Mesothelial cell of epicardium (in vitro differentiated cells): ENCODE measurements at regions not wholly inside any gene's neighbourhood (a gene's known extent, or its start where the extent isn't known, plus 50 kb on each side); places are given as distances from the start of the nearest gene placed in this dataset.

Source experiments
- DNase-seq, 2 experiments: peaks; one replicate each; pipeline ENCODE4 v3.0.0; 2021; ENCODE audit warnings: low spot score in 2 of 2; ENCODE audit not compliant: unreplicated experiment in 2 of 2
- H3K27ac Mint-ChIP-seq: 2 replicates; pipeline ENCODE4 v1.8.0; 2021; ENCODE audit warnings: mixed read lengths
- H3K27me3 Mint-ChIP-seq: 2 replicates; pipeline ENCODE4 v1.8.0; 2021; ENCODE audit warnings: low read depth, mixed read lengths
- H3K36me3 Mint-ChIP-seq: 2 replicates; pipeline ENCODE4 v1.8.0; 2021; ENCODE audit warnings: mixed read lengths
- H3K4me1 Mint-ChIP-seq: 2 replicates; pipeline ENCODE4 v1.8.0; 2021; ENCODE audit warnings: mixed read lengths
- H3K4me3 Mint-ChIP-seq: 2 replicates; pipeline ENCODE4 v1.8.0; 2021; ENCODE audit warnings: mild to moderate bottlenecking, moderate library complexity, mixed read lengths
- H3K9me3 Mint-ChIP-seq: 2 replicates; pipeline ENCODE4 v1.8.0; 2021; ENCODE audit warnings: mixed read lengths
- TF ChIP-seq, protein P1 (sequence below): fragments of 200-600 bp; sonication (generic); IDR thresholded peaks from one replicate; pipeline ENCODE4 v1.5.0; 2021; ENCODE audit warnings: antibody characterized with exemption; ENCODE audit not compliant: unreplicated experiment

- H3K4me3 Mint-ChIP-seq, result no peak overlapping the region
- H3K4me1 Mint-ChIP-seq, result peaks cover 6% of the 10 kb centered on the region
- no peak for DNase-seq
Observed at GRCh38 chr2:38129987-38130386, 54.0 kb upstream of the CYP1B1 start.

GRCh38 chr2:38129481-38129880 lies 53.5 kb upstream of the CYP1B1 start:
- TF ChIP-seq, protein P1, sequence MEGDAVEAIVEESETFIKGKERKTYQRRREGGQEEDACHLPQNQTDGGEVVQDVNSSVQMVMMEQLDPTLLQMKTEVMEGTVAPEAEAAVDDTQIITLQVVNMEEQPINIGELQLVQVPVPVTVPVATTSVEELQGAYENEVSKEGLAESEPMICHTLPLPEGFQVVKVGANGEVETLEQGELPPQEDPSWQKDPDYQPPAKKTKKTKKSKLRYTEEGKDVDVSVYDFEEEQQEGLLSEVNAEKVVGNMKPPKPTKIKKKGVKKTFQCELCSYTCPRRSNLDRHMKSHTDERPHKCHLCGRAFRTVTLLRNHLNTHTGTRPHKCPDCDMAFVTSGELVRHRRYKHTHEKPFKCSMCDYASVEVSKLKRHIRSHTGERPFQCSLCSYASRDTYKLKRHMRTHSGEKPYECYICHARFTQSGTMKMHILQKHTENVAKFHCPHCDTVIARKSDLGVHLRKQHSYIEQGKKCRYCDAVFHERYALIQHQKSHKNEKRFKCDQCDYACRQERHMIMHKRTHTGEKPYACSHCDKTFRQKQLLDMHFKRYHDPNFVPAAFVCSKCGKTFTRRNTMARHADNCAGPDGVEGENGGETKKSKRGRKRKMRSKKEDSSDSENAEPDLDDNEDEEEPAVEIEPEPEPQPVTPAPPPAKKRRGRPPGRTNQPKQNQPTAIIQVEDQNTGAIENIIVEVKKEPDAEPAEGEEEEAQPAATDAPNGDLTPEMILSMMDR, result no peak
- no peak for DNase-seq
- H3K27me3 Mint-ChIP-seq, result no peaks in the 10 kb centered on the region
- peaks cover 15% of the 10 kb centered on the region for H3K9me3 Mint-ChIP-seq
- no peak overlapping the region for H3K4me3 Mint-ChIP-seq
- peaks cover 23% of the 10 kb centered on the region for H3K36me3 Mint-ChIP-seq
- H3K4me1 Mint-ChIP-seq, result peaks cover 6% of the 10 kb centered on the region
- H3K27ac Mint-ChIP-seq, result no peak overlapping the region

More at GRCh38 chr2:38129987-38130386, 54.0 kb upstream of the CYP1B1 start:
- Mint-ChIP-seq H3K36me3 (peaks cover 28% of the 10 kb centered on the region), H3K27ac (no peak overlapping the region), H3K27me3 (no peaks in the 10 kb centered on the region), H3K9me3 (peaks cover 16% of the 10 kb centered on the region)
- TF ChIP-seq, protein P1, result no peak

GRCh38 chr2:38128653-38129052 lies 52.7 kb upstream of the CYP1B1 start:
- no peaks in the 10 kb centered on the region for H3K27me3 Mint-ChIP-seq
- H3K4me3 Mint-ChIP-seq, result no peak overlapping the region
- H3K4me1 Mint-ChIP-seq, result peaks cover 6% of the 10 kb centered on the region
- no peak overlapping the region for H3K27ac Mint-ChIP-seq
- H3K36me3 Mint-ChIP-seq, result peaks cover 23% of the 10 kb centered on the region
- peaks cover 15% of the 10 kb centered on the region for H3K9me3 Mint-ChIP-seq
- TF ChIP-seq, protein P1, result no peak
- no peak for DNase-seq

DNA sequence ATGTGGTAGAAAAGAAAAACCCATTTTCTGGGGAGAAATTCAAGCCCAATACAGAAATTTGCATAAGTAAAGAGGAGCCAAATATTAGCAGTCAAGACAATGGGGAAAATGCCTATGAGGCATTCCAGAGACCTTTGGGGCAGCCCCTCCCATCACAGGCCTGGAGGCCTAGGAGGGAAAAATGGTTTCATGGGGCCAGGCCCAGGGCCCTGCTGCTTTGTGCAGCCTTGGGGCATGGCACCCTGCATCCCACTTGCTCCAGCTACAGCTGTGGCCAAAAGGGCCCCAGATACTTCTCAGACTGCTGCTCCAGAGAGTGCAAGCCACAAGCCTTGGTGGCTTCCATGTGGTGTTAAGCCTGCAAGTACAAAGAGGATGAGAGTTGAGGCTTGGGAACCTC lies 51.3 kb upstream of the CYP1B1 start:
- H3K4me1 Mint-ChIP-seq, result peaks cover 6% of the 10 kb centered on the region
- TF ChIP-seq, protein P1, result no peak
- H3K4me3 Mint-ChIP-seq, result no peak overlapping the region
- no peak for DNase-seq
- no peaks in the 10 kb centered on the region for H3K27me3 Mint-ChIP-seq
- H3K36me3 Mint-ChIP-seq, result peaks cover 20% of the 10 kb centered on the region
- H3K27ac Mint-ChIP-seq, result no peak overlapping the region
- H3K9me3 Mint-ChIP-seq, result peaks cover 15% of the 10 kb centered on the region

DNA sequence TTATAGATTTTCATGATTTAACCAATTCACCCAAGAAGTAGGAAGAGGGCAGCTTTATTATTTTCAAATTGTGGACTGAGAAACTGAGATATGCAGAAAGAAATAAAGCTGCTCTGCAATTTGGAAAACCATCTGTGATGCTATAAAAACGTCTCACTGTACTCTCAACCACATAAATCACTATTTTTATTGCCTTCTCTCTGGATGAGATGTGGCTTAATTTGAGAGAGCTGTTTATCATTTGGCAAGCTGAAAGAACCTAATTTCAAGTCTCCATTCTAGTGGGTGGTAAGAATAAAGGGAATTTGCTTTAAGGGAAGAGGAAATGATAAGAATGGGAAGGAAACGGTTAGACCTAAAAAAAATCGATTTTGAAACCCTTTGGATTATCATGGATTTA lies 49.9 kb upstream of the CYP1B1 start:
- H3K4me3 Mint-ChIP-seq, result no peak overlapping the region

More for the DNA sequence above, 49.9 kb upstream of the CYP1B1 start:
- H3K9me3 Mint-ChIP-seq, result peaks cover 15% of the 10 kb centered on the region
- TF ChIP-seq, protein P1, result no peak
- H3K27ac Mint-ChIP-seq, result no peak overlapping the region
- DNase-seq, result no peak
- peaks cover 18% of the 10 kb centered on the region for H3K36me3 Mint-ChIP-seq
- peaks cover 17% of the 10 kb centered on the region for H3K4me1 Mint-ChIP-seq
- no peaks in the 10 kb centered on the region for H3K27me3 Mint-ChIP-seq
